Astrocyte of the hippocampus (primary cell): ENCODE measurements at regions not wholly inside any gene's neighbourhood (a gene's known extent, or its start where the extent isn't known, plus 50 kb on each side); places are given as distances from the start of the nearest gene placed in this dataset.

ENCODE experiments used
- DNase-seq: peaks from one replicate; pipeline ENCODE4 v3.0.0; 2011; ENCODE audit warnings: low read depth, low spot score

- DNase-seq: no peak
These were observed 1082.0 kb upstream of the CNTN5 start for GRCh38 chr11:97938789-97939188.

GRCh38 chr11:97943493-97943892 lies 1077.3 kb upstream of the CNTN5 start:
- DNase-seq: no peak

GRCh38 chr11:97948793-97949192 lies 1072.0 kb upstream of the CNTN5 start:
- DNase-seq: no peak

GRCh38 chr11:97955595-97955994 lies 1065.2 kb upstream of the CNTN5 start:
- no peak for DNase-seq

- no peak for DNase-seq
These were observed 1063.8 kb upstream of the CNTN5 start for GRCh38 chr11:97956904-97957303.

GRCh38 chr11:97961431-97961830 lies 1059.3 kb upstream of the CNTN5 start:
- no peak for DNase-seq

GRCh38 chr11:97962758-97963157 lies 1058.0 kb upstream of the CNTN5 start:
- no peak for DNase-seq

- no peak for DNase-seq
These were observed 1057.0 kb upstream of the CNTN5 start for GRCh38 chr11:97963528-97964331.

- DNase-seq: no peak
These were observed 1056.3 kb upstream of the CNTN5 start for GRCh38 chr11:97964332-97965004.

- DNase-seq: peak; percentile 76
These were observed 1054.7 kb upstream of the CNTN5 start for GRCh38 chr11:97965849-97966646.

GRCh38 chr11:97966901-97967300 lies 1053.8 kb upstream of the CNTN5 start:
- no peak for DNase-seq

GRCh38 chr11:97968071-97968470 lies 1052.7 kb upstream of the CNTN5 start:
- no peak for DNase-seq

GRCh38 chr11:97972731-97973130 lies 1048.0 kb upstream of the CNTN5 start:
- no peak for DNase-seq

GRCh38 chr11:97973352-97973857 lies 1047.3 kb upstream of the CNTN5 start:
- no peak for DNase-seq

GRCh38 chr11:97974798-97975498 lies 1045.8 kb upstream of the CNTN5 start:
- no peak for DNase-seq

- DNase-seq: no peak
These were observed 1043.0 kb upstream of the CNTN5 start for GRCh38 chr11:97977726-97978125.

- peak; percentile 61 for DNase-seq
These were observed 1041.0 kb upstream of the CNTN5 start for GRCh38 chr11:97979741-97980140.

- DNase-seq: no peak
These were observed 1038.2 kb upstream of the CNTN5 start for GRCh38 chr11:97982512-97982911.

- DNase-seq: no peak
These were observed 1031.6 kb upstream of the CNTN5 start for GRCh38 chr11:97989121-97989520.

- DNase-seq: peak; percentile 56
These were observed 1030.4 kb upstream of the CNTN5 start for GRCh38 chr11:97990162-97990920.

GRCh38 chr11:97993562-97993961 lies 1027.2 kb upstream of the CNTN5 start:
- DNase-seq: no peak
